SK-N-MC (cell line): ENCODE measurements at regions not wholly inside any gene's neighbourhood (a gene's known extent, or its start where the extent isn't known, plus 50 kb on each side); places are given as distances from the start of the nearest gene placed in this dataset.

Source experiments
- FOXP2 ChIP-seq: optimal IDR thresholded peaks from 2 replicates; pipeline ENCODE3; 2011; ENCODE audit warnings: mild to moderate bottlenecking, moderate library complexity; ENCODE audit not compliant: insufficient read depth; ENCODE audit errors: extremely low read length, control extremely low read depth
- POLR2AphosphoS5 ChIP-seq: IDR thresholded peaks from 2 replicates; pipeline ENCODE4 v1.6.1; 2012; ENCODE audit warnings: mild to moderate bottlenecking, low read depth, low read length, borderline replicate concordance

DNA sequence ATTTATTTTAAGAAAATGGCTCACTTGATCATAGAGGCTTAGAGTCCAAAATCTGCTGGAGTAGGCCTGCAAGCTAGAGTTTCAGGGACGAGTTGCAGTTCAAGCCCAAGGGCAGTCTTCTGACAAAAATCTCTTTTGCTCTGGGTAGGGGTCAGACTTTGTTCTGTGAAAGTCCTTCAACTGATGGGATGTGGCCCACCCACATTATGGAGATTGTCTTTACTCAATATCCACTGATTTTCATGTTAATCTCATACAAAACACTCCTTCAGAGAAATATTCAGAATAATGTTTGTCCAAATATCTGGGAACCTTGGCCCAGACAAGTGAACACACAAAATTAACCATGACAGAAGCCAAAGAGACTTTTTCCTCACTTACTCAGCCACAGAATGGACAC lies 98.6 kb upstream of the RSPO3 start:
- TF ChIP-seq POLR2AphosphoS5 (no peak), FOXP2 (no peak)
